ENCODE measurements at regions not wholly inside any gene's neighbourhood (a gene's known extent, or its start where the extent isn't known, plus 50 kb on each side); places are given as distances from the start of the nearest gene placed in this dataset.

GRCh38 chr17:27947005-27947406 is 53.8 kb upstream of the LYRM9 start:
- TF ChIP-seq POLR2AphosphoS5 (IDR thresholded peaks at IDR 0.05; ENCODE audit: low read depth, low read length) (no peak), EZH2 (IDR thresholded peaks at IDR 0.05) (no peak), EZH2phosphoT487 (IDR thresholded peaks at IDR 0.05; ENCODE audit: borderline replicate concordance) (no peak), ZNF274 (IDR thresholded peaks at IDR 0.05; ENCODE audit: low read depth, low read length) (no peak), CTCF (IDR thresholded peaks at IDR 0.05 in 2 of 3, conservative IDR thresholded peaks at IDR 0.05 in 1 of 3; ENCODE audit: borderline replicate concordance in 1 of 3, insufficient read depth in 1 of 3, low read depth in 2 of 3, low read length in 2 of 3) (no peak), POLR2A (IDR thresholded peaks at IDR 0.05; ENCODE audit: borderline replicate concordance, extremely low read depth, insufficient read depth, insufficient read length) (no peak), SRF (IDR thresholded peaks at IDR 0.05; ENCODE audit: low read depth) (no peak), ELF1 (IDR thresholded peaks at IDR 0.05; ENCODE audit: borderline replicate concordance, low read depth) (no peak), ATF3 (IDR thresholded peaks at IDR 0.05) (no peak), YY1 (IDR thresholded peaks at IDR 0.05; ENCODE audit: extremely low read depth, insufficient replicate concordance, low read depth, low read length) (no peak), SIN3A (IDR thresholded peaks at IDR 0.05; ENCODE audit: low read depth) (no peak), SP1 (IDR thresholded peaks at IDR 0.05; ENCODE audit: low read depth) (no peak), EGR1 (IDR thresholded peaks at IDR 0.05; ENCODE audit: low read depth) (no peak), JUND (IDR thresholded peaks at IDR 0.05) (no peak)
